ENCODE measurements at regions not wholly inside any gene's neighbourhood (a gene's known extent, or its start where the extent isn't known, plus 50 kb on each side); places are given as distances from the start of the nearest gene placed in this dataset.

GRCh38 chr19:30685426-30686000 is 313.3 kb downstream of the ZNF536 start:
- WGBS, 2 experiments (ENCODE audit: extremely low coverage in 1 of 2, insufficient coverage in 1 of 2, insufficient read length in 1 of 2, insufficient replicate concordance in 2 of 2, low coverage in 1 of 2, low lambda C conversion rate in 2 of 2, missing lambda C conversion rate in 1 of 2), result 96% methylated on average over 13 of the region's 13 CpGs; no CpG with 5 or more reads in 1 of the 2 experiments
- no peak overlapping the region for H3K4ac ChIP-seq (replicated peaks; ENCODE audit: insufficient read length, low read depth, low read length)
- H2AFZ ChIP-seq (ENCODE audit: low read length), result 0 out of 2 replicates have a peak overlapping the region, but pooled peaks have one; percentile 22
- POLR2A ChIA-PET (ENCODE audit: partially characterized antibody), result interaction anchor here (0.6 to 0.7 kb wide), 2 partner anchors 214 to 762 kb away, joined by 3 read pairs; no protein-coding TSS in a partner anchor
- H4K20me1 ChIP-seq (replicated peaks in 1 of 2; ENCODE audit: control insufficient read depth in 1 of 2, insufficient read depth in 2 of 2, low read length in 2 of 2), result no peaks in the 10 kb centered on the region
- H3K36me3 ChIP-seq (ENCODE audit: control insufficient read depth in 2 of 4, insufficient read depth in 4 of 4, low read length in 3 of 4), result no peaks in the 10 kb centered on the region
- no peak overlapping the region for H3K14ac ChIP-seq (ENCODE audit: insufficient read length)
- H3K4me2 ChIP-seq (ENCODE audit: insufficient read depth in 1 of 2, low read depth in 2 of 2, low read length in 2 of 2), result no peak overlapping the region
- no peak overlapping the region for H3K4me3 ChIP-seq (ENCODE audit: extremely low read depth in 1 of 4, insufficient read depth in 2 of 4, low read depth in 3 of 4, low read length in 4 of 4)
- H2BK120ac ChIP-seq (replicated peaks; ENCODE audit: low read depth, low read length), result no peak overlapping the region
- no peak overlapping the region for H2BK12ac ChIP-seq (ENCODE audit: low read depth, low read length)
- H3K79me1 ChIP-seq (ENCODE audit: low read depth, low read length), result no peaks in the 10 kb centered on the region
- no peaks in the 10 kb centered on the region for H3K79me2 ChIP-seq (ENCODE audit: control insufficient read depth in 1 of 2, insufficient read depth in 2 of 2, low read length in 2 of 2)
- no peak for DNase-seq (ENCODE audit: low read depth in 1 of 2, low spot score in 2 of 2)
- H3K27ac ChIP-seq (ENCODE audit: low read depth, low read length), result no peak overlapping the region
- no peak overlapping the region for H3K18ac ChIP-seq (ENCODE audit: extremely low read depth, low read length)
- H3K56ac ChIP-seq (replicated peaks; ENCODE audit: insufficient read length, low read depth, low read length), result no peak overlapping the region
- no peak overlapping the region for H2BK15ac ChIP-seq (ENCODE audit: low read length)
- no peak for TF ChIP-seq ASH2L (IDR thresholded peaks at IDR 0.05; ENCODE audit: low read length)
- no peak for TF ChIP-seq CHD2 (IDR thresholded peaks at IDR 0.05; ENCODE audit: low read length)
- TF ChIP-seq TCF12 (IDR thresholded peaks at IDR 0.05; ENCODE audit: low read depth, low read length), result no peak
- TF ChIP-seq CTBP2 (IDR thresholded peaks at IDR 0.05; ENCODE audit: borderline replicate concordance, insufficient read depth, insufficient read length, low read length), result no peak
- TF ChIP-seq JUN (IDR thresholded peaks at IDR 0.05; ENCODE audit: low read depth, low read length), result no peak
- TF ChIP-seq USF2 (IDR thresholded peaks at IDR 0.05; ENCODE audit: low read length), result no peak
- no peak overlapping the region for H4K8ac ChIP-seq (ENCODE audit: extremely low read depth, insufficient read depth, low read length)
- no peak overlapping the region for H2BK20ac ChIP-seq (ENCODE audit: low read length)
- H3K9ac ChIP-seq (replicated peaks in 1 of 4; ENCODE audit: extremely low read depth in 1 of 4, low read depth in 3 of 4, low read length in 3 of 4), result no peak overlapping the region
- no peak overlapping the region for H4K91ac ChIP-seq (replicated peaks; ENCODE audit: insufficient read length, low read length)
- H3K23ac ChIP-seq (ENCODE audit: insufficient read length), result no peak overlapping the region
- H4K5ac ChIP-seq (ENCODE audit: insufficient read length, low read depth, low read length), result no peak overlapping the region
- H2AK5ac ChIP-seq (ENCODE audit: low read depth, low read length), result no peak overlapping the region
- H2BK5ac ChIP-seq (ENCODE audit: low read depth, low read length), result no peak overlapping the region
- H3K23me2 ChIP-seq (ENCODE audit: low read depth, low read length), result no peaks in the 10 kb centered on the region
- H3K27me3 ChIP-seq (replicated peaks in 1 of 4; ENCODE audit: control insufficient read depth in 3 of 4, extremely low read depth in 1 of 4, insufficient read depth in 3 of 4, low read length in 3 of 4), result no peaks in the 10 kb centered on the region
- no peak for FAIRE-seq
- no peaks in the 10 kb centered on the region for H3K9me3 ChIP-seq (ENCODE audit: insufficient read depth in 2 of 2, low read depth in 1 of 2, low read length in 1 of 2)
- CTCF ChIA-PET (ENCODE audit: partially characterized antibody), result interaction anchor here (0.6 to 6.7 kb wide), 14 partner anchors 10 to 605 kb away, joined by 3 to 94 read pairs (median 3); no protein-coding TSS in a partner anchor
- H3K4me1 ChIP-seq (replicated peaks in 1 of 4; ENCODE audit: control insufficient read depth in 3 of 4, insufficient read depth in 4 of 4, low read length in 3 of 4), result peaks cover 0 to 3% (median 0%) of the 10 kb centered on the region in 4 experiments; a peak in 2 of 7 replicates
